HG03135 (cell line): ENCODE measurements at regions not wholly inside any gene's neighbourhood (a gene's known extent, or its start where the extent isn't known, plus 50 kb on each side); places are given as distances from the start of the nearest gene placed in this dataset.

Source experiments
- ATAC-seq: cut with Tn5 transposase; IDR thresholded peaks from one replicate; pipeline ENCODE4 v1.9.1; 2021; ENCODE audit warnings: mild to moderate bottlenecking, moderate library complexity; ENCODE audit not compliant: unreplicated experiment

DNA sequence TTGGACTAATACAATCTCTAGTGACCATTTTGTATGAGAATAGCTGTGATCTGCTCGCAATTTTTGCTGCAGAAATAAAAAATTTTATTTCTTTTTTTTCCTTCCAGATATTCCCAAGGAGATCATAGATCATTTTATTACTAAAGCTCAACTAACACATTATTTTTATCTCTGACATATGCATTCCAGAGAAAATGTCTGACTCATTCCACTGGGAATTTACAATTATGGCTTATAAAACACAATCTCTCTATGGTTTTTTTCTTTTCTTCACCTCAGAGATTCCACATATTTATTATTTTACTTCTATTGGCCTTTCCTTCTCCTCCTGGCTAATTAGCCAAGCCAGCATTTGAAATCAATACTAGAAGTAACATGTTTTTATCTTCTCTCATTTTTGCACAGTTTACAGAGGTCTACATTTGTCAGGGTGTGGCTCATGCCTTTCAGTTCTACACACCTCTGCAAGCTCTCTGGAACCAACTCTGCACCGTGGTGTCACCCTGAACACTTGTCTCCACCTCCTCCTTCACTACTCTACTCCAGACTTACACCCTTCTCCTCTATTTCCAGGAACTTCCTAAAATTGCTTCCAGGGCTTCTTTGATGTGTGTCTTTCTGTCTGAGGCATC, 59.8 kb upstream of the GPM6A start:
- ATAC-seq = no peak

DNA sequence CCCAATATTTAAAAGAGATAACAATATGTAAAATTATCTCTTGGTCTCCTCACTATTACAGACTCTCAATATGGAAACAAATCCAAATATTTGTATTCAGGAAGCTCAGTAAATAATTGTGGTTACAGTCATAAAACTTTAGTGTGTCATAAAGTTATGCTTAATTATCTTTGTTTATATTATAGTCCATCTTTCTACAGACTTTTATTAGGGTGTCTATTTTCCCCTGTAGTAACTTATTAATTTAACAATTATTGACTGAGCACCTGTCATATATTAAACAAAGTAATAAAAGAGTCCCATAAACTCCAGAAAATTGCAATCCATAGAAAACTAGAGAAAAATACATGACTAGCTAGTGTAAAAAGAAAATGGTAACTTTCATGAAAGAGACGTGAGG, 61.6 kb upstream of the GPM6A start:
- no peak for ATAC-seq

DNA sequence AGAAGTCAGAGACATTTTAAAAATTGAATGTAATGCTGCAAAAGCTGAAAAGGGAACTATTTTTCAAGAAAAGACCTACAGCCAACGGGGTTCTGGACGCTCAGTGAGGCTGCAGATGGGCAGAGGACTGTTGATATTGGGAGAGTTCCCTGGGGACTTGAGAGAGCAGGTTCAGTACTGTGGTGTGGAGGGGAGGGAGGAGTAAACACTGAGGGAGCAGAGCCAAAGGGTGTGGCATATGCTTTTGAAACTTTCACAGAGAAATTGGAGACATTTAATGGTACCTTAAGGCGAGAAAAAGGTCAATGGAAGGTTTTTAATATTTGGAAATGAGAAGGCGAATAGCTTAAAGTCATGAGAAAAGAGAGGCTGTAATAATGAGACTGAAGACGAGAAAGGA, 62.2 kb upstream of the GPM6A start:
- ATAC-seq = no peak

- no peak for ATAC-seq
These were observed 64.1 kb upstream of the GPM6A start for GRCh38 chr4:175875993-175876771.

DNA sequence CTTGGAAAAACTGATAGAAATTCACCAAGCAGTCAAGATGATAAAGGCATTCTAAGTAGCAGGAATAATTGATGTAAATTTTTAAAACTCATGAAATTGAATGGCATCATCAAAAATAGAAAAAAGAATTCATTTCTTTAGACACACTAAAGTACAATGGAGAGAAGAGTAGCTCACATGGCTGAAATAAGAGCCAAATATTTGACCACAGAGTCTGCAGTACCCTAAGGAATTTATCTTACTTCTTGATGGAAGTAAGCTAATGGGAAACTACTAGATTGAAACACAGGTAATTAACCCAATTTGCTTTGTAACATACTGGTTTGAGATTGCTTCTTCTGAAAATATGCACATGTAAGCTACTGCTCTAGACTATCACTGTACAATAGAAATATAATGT, 70.8 kb upstream of the GPM6A start:
- no peak for ATAC-seq

DNA sequence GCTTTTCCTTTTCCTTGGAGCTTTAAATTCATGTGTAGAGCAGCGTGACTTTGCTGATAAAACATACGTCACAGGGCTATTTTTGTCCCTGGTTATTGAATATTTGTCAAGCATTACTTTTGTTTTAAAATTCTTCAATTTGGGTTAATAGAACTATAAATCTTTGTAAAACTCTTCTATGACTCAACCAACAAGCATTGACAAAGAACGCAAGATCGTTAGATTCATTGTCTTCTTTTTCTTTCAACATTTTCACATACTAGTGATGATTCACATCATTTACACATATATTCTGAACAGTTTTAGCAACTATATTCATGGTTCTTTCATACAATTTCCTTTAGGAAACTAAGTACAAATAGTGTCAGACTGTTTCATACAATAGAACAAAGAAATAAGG, 72.0 kb upstream of the GPM6A start:
- ATAC-seq = no peak

- ATAC-seq = no peak
These were observed 79.2 kb upstream of the GPM6A start for GRCh38 chr4:175891231-175891630.

GRCh38 chr4:175891851-175892250, 79.8 kb upstream of the GPM6A start:
- no peak for ATAC-seq

GRCh38 chr4:175905925-175906324, 93.9 kb upstream of the GPM6A start:
- no peak for ATAC-seq

GRCh38 chr4:175906384-175906783, 94.3 kb upstream of the GPM6A start:
- no peak for ATAC-seq

DNA sequence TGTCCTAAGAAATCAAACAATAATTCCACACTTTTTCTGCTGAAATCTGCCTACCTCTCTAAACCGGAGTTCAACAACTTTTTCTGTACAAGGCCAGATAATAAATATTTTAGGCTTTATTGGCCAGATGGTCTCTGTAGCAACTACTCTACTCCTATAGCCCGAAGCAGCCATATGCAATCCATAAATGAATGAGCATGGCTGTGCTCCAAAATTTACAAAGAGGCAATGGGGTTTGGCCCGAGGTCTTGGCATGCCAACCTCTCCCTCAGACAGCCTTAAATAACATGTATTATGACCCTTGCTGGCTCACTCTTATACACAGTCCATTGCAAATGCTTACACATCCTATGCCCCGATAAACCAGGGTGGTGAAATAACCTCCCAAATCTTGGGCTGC, 98.6 kb upstream of the GPM6A start:
- no peak for ATAC-seq

DNA sequence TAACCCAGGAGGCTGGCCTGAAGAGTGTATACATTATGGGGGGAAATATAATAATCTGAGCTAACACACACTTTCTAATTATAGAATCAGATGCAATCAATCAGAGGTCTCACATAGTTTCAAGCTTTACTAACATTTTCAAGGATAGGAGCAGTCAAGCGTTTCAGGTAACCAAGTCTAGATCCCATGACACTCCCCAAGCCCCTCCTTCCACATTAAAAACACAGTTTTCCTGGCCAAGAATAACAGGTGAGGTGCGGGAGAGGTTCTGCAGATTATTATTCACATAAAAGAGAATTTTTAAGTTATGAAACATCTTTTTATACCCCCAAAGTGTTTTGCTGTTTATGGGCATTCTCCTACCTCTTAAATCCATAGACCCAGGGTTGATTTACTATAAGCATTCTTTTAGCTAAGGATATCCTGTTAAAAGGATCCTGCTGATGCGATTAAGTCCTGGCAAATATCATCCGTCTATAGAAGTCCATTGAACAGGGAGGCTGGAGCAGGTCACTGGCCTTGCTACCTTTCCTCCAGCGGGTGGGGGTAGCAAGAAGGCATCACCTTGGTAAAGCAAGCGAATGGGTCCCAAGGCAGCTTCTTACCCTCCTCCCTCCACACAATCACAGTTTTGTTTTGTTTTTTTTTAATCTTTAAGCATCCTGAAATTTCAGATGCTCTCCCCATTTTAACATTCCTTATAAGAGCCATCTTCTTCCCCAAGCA, 104.7 kb upstream of the GPM6A start:
- no peak for ATAC-seq

DNA sequence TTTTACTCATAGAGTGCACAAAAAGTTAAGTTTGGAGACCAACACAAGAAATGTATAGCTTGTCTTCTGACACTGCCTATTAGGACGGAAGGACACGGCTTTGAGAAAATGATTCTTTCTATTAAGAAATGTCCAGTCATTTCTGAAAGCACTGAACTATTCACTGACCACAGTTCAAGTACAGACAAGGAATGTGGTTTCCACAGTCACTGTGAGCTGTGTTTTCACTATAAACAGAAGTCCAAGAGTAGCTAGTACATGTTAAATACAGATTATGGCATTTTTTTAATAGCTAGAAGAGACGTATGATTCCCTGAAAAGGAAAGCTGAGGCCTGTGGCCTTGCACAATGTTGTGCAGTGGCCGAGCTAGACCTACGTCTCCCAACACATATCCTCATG, 115.1 kb upstream of the GPM6A start:
- no peak for ATAC-seq

- no peak for ATAC-seq
These were observed 117.4 kb upstream of the GPM6A start for GRCh38 chr4:175929441-175929840.

GRCh38 chr4:175929932-175930331, 117.9 kb upstream of the GPM6A start:
- ATAC-seq = no peak

DNA sequence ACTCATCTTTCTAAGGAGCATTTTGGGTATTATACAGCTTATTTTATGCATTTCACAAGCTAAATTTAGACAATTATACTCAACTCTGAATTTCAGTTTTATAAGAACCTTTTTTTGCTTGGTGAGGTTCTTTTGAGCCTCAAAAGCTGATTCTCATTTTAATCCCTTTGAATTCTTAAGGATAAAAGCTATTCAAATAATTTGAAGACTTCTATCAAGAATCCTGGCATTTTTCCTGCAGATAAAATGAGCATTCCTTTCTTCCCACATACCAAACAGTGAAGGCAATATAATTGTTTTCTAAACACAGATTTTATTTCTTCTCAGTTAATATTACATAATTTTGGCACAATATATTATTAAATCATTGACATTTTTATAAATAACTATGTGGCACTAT, 118.4 kb upstream of the GPM6A start:
- ATAC-seq = no peak

DNA sequence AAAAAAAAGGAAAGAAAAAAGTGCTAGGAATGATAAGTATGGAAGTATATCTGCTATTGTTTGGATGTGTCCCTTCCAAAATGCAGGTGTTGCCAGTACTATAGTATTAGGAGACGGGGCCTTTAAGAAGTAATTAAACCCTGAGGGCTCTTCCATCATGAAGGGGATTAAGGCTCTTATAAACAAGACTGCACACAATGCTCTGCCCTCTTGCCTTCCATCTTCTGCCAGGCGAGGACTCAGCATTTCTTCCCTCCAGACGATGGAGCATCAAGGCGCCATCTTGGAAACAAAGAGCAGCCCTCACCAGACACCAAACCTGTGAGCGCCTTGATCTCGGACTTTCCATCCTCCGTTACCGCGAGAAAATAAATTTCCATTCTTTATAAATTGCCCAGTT, 120.1 kb upstream of the GPM6A start:
- ATAC-seq = no peak

- ATAC-seq = no peak
These were observed 122.4 kb upstream of the GPM6A start for GRCh38 chr4:175934506-175934905.

DNA sequence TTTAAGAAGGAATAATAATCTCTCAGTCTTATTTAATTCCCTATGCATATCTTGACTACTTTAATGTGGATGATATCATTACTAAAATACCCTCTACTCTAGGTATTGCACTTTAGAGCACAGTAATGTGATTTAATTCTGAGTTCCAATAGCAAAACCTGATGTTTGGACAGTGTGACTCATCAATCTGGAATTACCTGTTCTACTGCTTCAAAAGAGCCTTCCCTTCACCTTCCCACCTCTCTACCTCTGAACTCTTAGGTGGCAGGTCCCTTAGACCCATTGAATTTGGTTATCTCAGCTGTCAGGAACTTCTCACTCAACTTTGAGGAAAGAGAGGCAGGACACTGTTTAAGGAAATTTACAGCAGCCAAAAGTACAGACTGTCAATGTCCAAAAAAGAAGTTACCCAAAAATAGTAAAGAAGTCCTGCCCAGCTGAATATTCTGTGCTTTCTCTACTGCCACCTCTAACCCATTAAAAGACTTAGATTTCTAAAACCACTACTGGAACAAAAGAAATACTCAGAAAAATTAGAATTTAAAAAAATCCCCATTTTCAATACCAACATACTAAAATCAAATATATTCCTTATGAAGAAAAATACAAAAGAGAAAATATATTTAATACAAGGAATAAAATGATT, 123.1 kb upstream of the GPM6A start:
- no peak for ATAC-seq

DNA sequence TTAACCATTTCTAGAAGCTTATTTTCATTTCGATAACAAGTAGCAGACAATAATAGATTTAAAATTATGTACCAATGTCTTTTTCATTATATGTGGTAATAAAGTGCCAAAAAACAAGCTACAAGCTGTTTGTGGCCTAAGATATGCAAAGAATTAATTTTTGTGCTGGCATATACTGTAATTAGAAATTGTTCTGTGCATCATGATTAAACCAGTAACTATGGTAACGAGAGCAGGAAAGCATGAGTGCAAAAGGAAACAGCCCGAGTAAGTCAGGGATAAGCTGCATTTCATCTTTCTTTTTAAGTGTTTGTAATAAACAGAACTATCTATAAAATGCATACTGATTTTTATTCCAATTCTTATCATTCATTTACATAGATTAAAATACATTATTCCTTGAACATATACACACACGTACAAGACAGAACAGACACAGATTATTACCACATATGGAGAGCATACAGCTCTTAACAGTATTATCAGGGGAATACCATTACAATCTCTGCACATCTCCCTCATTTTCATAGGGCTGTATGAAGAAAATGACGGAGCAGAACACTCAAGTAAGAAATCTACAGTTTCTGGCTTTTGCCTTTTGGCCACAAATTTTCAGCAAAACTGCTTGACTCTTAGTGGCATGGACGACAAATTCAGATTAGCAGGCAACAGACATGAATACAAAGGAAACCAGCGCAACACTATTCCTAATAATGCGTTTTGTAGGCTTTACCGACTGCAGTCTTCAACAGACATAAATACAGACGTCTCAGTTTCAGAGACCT, 121.3 kb upstream of the WDR17 start:
- ATAC-seq = no peak
